ENCODE measurements at regions not wholly inside any gene's neighbourhood (a gene's known extent, or its start where the extent isn't known, plus 50 kb on each side); places are given as distances from the start of the nearest gene placed in this dataset.
"Not testable (repeated sequence)": the region's sequence is repeated elsewhere in the genome, so short reads cannot be mapped to it uniquely, and the experiment has no call there.

GRCh38 chr14:105641951-105642350 is 115.6 kb downstream of the TMEM121 start:
- POLR2A ChIA-PET (ENCODE audit: partially characterized antibody); H3K36me3 ChIP-seq (ENCODE audit: control insufficient read depth in 2 of 4, insufficient read depth in 4 of 4, low read length in 3 of 4); H3K4me2 ChIP-seq (ENCODE audit: insufficient read depth in 1 of 2, low read depth in 2 of 2, low read length in 2 of 2); H2AFZ ChIP-seq (ENCODE audit: low read length); H4K5ac ChIP-seq (ENCODE audit: insufficient read length, low read depth, low read length); FAIRE-seq; H3K79me1 ChIP-seq (ENCODE audit: low read depth, low read length); H3K79me2 ChIP-seq (ENCODE audit: control insufficient read depth in 1 of 2, insufficient read depth in 2 of 2, low read length in 2 of 2); H3K56ac ChIP-seq (replicated peaks; ENCODE audit: insufficient read length, low read depth, low read length); H3K23ac ChIP-seq (ENCODE audit: insufficient read length); CTCF ChIA-PET (ENCODE audit: partially characterized antibody); H2BK120ac ChIP-seq (replicated peaks; ENCODE audit: low read depth, low read length); H4K20me1 ChIP-seq (replicated peaks in 1 of 2; ENCODE audit: control insufficient read depth in 1 of 2, insufficient read depth in 2 of 2, low read length in 2 of 2); DNase-seq (ENCODE audit: low read depth in 1 of 2, low spot score in 2 of 2); H4K8ac ChIP-seq (ENCODE audit: extremely low read depth, insufficient read depth, low read length); H3K18ac ChIP-seq (ENCODE audit: extremely low read depth, low read length); H2BK12ac ChIP-seq (ENCODE audit: low read depth, low read length); H4K91ac ChIP-seq (replicated peaks; ENCODE audit: insufficient read length, low read length); H3K23me2 ChIP-seq (ENCODE audit: low read depth, low read length); H2BK15ac ChIP-seq (ENCODE audit: low read length); H3K27ac ChIP-seq (ENCODE audit: low read depth, low read length); H3K4ac ChIP-seq (replicated peaks; ENCODE audit: insufficient read length, low read depth, low read length); H2AK5ac ChIP-seq (ENCODE audit: low read depth, low read length); H3K9ac ChIP-seq (replicated peaks in 1 of 4; ENCODE audit: extremely low read depth in 1 of 4, low read depth in 3 of 4, low read length in 3 of 4); H2BK5ac ChIP-seq (ENCODE audit: low read depth, low read length); H3K4me1 ChIP-seq (replicated peaks in 1 of 4; ENCODE audit: control insufficient read depth in 3 of 4, insufficient read depth in 4 of 4, low read length in 3 of 4); H3K4me3 ChIP-seq (ENCODE audit: extremely low read depth in 1 of 4, insufficient read depth in 2 of 4, low read depth in 3 of 4, low read length in 4 of 4); H3K27me3 ChIP-seq (replicated peaks in 1 of 4; ENCODE audit: control insufficient read depth in 3 of 4, extremely low read depth in 1 of 4, insufficient read depth in 3 of 4, low read length in 3 of 4); H3K14ac ChIP-seq (ENCODE audit: insufficient read length); H2BK20ac ChIP-seq (ENCODE audit: low read length): not testable (repeated sequence)
- WGBS, 2 experiments (ENCODE audit: extremely low coverage in 1 of 2, insufficient coverage in 1 of 2, insufficient read length in 1 of 2, insufficient replicate concordance in 2 of 2, low coverage in 1 of 2, low lambda C conversion rate in 2 of 2, missing lambda C conversion rate in 1 of 2): 62% methylated on average over 3 of the region's 12 CpGs; no CpG with 5 or more reads in 1 of the 2 experiments
- H3K9me3 ChIP-seq (ENCODE audit: insufficient read depth in 2 of 2, low read depth in 1 of 2, low read length in 1 of 2): peaks cover 18 to 68% of the 10 kb centered on the region in 2 experiments; a peak in 3 of 4 replicates

GRCh38 chr14:105642486-105642885 is 116.1 kb downstream of the TMEM121 start:
- H3K79me1 ChIP-seq (ENCODE audit: low read depth, low read length); H3K23ac ChIP-seq (ENCODE audit: insufficient read length); H3K27me3 ChIP-seq (replicated peaks in 1 of 4; ENCODE audit: control insufficient read depth in 3 of 4, extremely low read depth in 1 of 4, insufficient read depth in 3 of 4, low read length in 3 of 4); H2AK5ac ChIP-seq (ENCODE audit: low read depth, low read length); H4K8ac ChIP-seq (ENCODE audit: extremely low read depth, insufficient read depth, low read length); DNase-seq (ENCODE audit: low read depth in 1 of 2, low spot score in 2 of 2); H3K56ac ChIP-seq (replicated peaks; ENCODE audit: insufficient read length, low read depth, low read length); CTCF ChIA-PET (ENCODE audit: partially characterized antibody); H3K4ac ChIP-seq (replicated peaks; ENCODE audit: insufficient read length, low read depth, low read length); H3K23me2 ChIP-seq (ENCODE audit: low read depth, low read length); H2BK20ac ChIP-seq (ENCODE audit: low read length); H2BK15ac ChIP-seq (ENCODE audit: low read length); POLR2A ChIA-PET (ENCODE audit: partially characterized antibody); H2AFZ ChIP-seq (ENCODE audit: low read length); H3K14ac ChIP-seq (ENCODE audit: insufficient read length); FAIRE-seq; H3K4me1 ChIP-seq (replicated peaks in 1 of 4; ENCODE audit: control insufficient read depth in 3 of 4, insufficient read depth in 4 of 4, low read length in 3 of 4); H3K18ac ChIP-seq (ENCODE audit: extremely low read depth, low read length); H4K91ac ChIP-seq (replicated peaks; ENCODE audit: insufficient read length, low read length); H4K5ac ChIP-seq (ENCODE audit: insufficient read length, low read depth, low read length); H3K79me2 ChIP-seq (ENCODE audit: control insufficient read depth in 1 of 2, insufficient read depth in 2 of 2, low read length in 2 of 2); H2BK12ac ChIP-seq (ENCODE audit: low read depth, low read length); H2BK5ac ChIP-seq (ENCODE audit: low read depth, low read length); H4K20me1 ChIP-seq (replicated peaks in 1 of 2; ENCODE audit: control insufficient read depth in 1 of 2, insufficient read depth in 2 of 2, low read length in 2 of 2); H3K4me3 ChIP-seq (ENCODE audit: extremely low read depth in 1 of 4, insufficient read depth in 2 of 4, low read depth in 3 of 4, low read length in 4 of 4); H3K27ac ChIP-seq (ENCODE audit: low read depth, low read length); H2BK120ac ChIP-seq (replicated peaks; ENCODE audit: low read depth, low read length); H3K9ac ChIP-seq (replicated peaks in 1 of 4; ENCODE audit: extremely low read depth in 1 of 4, low read depth in 3 of 4, low read length in 3 of 4); H3K4me2 ChIP-seq (ENCODE audit: insufficient read depth in 1 of 2, low read depth in 2 of 2, low read length in 2 of 2); H3K36me3 ChIP-seq (ENCODE audit: control insufficient read depth in 2 of 4, insufficient read depth in 4 of 4, low read length in 3 of 4): not testable (repeated sequence)
- 100% methylated on average over 4 of the region's 19 CpGs; no CpG with 5 or more reads in 1 of the 2 experiments for WGBS, 2 experiments (ENCODE audit: extremely low coverage in 1 of 2, insufficient coverage in 1 of 2, insufficient read length in 1 of 2, insufficient replicate concordance in 2 of 2, low coverage in 1 of 2, low lambda C conversion rate in 2 of 2, missing lambda C conversion rate in 1 of 2)
- peaks cover 19 to 68% of the 10 kb centered on the region in 2 experiments; a peak in 3 of 4 replicates for H3K9me3 ChIP-seq (ENCODE audit: insufficient read depth in 2 of 2, low read depth in 1 of 2, low read length in 1 of 2)

Data from H1 (cell line).